Loucy (cell line): ENCODE measurements at regions not wholly inside any gene's neighbourhood (a gene's known extent, or its start where the extent isn't known, plus 50 kb on each side); places are given as distances from the start of the nearest gene placed in this dataset.

Source experiments
- H2AFZ ChIP-seq: fragments of 200-600 bp; sonication (generic); 2 replicates; pipeline ENCODE4 v1.6.0; 2016; ENCODE audit warnings: antibody characterized with exemption, mild to moderate bottlenecking, low read length, moderate library complexity
- H3F3A ChIP-seq: fragments of 200-600 bp; 2 replicates; pipeline ENCODE4 v1.6.0; 2016; ENCODE audit warnings: antibody characterized with exemption, low read depth, mild to moderate bottlenecking
- H3K27me3 ChIP-seq: fragments of 200-600 bp; sonication (generic); 2 replicates; pipeline ENCODE4 v1.6.1; 2014; ENCODE audit warnings: low read length, mild to moderate bottlenecking; ENCODE audit not compliant: insufficient read depth, poor library complexity, severe bottlenecking
- H3K36me3 ChIP-seq: fragments of 200-600 bp; sonication (generic); 2 replicates; pipeline ENCODE4 v1.6.1; 2016; ENCODE audit warnings: low read length; ENCODE audit not compliant: insufficient read depth
- H3K4me1 ChIP-seq: fragments of 200-600 bp; sonication (generic); 2 replicates; pipeline ENCODE4 v1.5.1; 2014; ENCODE audit warnings: low read length, mild to moderate bottlenecking; ENCODE audit not compliant: insufficient read depth, poor library complexity, severe bottlenecking
- H3K4me2 ChIP-seq: fragments of 200-600 bp; sonication (generic); 2 replicates; pipeline ENCODE4 v1.6.0; 2014; ENCODE audit warnings: antibody characterized with exemption, low read length, low read depth, mild to moderate bottlenecking; ENCODE audit not compliant: poor library complexity, severe bottlenecking
- H3K4me3 ChIP-seq: fragments of 200-600 bp; sonication (generic); 2 replicates; pipeline ENCODE4 v1.5.1; 2014; ENCODE audit warnings: low read length, mild to moderate bottlenecking, mixed read lengths; ENCODE audit not compliant: poor library complexity, severe bottlenecking
- H3K79me2 ChIP-seq: fragments of 200-600 bp; sonication (generic); 2 replicates; pipeline ENCODE4 v1.6.1; 2014; ENCODE audit warnings: low read length; ENCODE audit not compliant: insufficient read depth
- H3K9ac ChIP-seq: fragments of 200-600 bp; sonication (generic); 2 replicates; pipeline ENCODE4 v1.6.0; 2014; ENCODE audit warnings: mild to moderate bottlenecking, low read depth, low read length, moderate library complexity; ENCODE audit not compliant: poor library complexity, severe bottlenecking
- H3K9me2 ChIP-seq: fragments of 200-600 bp; sonication (generic); replicated peaks from 2 replicates; pipeline ENCODE4 v1.6.1; 2016; ENCODE audit warnings: low read depth, low read length, mixed read lengths
- H3K9me3 ChIP-seq: fragments of 200-600 bp; sonication (generic); 2 replicates; pipeline ENCODE4 v1.6.1; 2014; ENCODE audit warnings: mild to moderate bottlenecking, antibody characterized with exemption, low read length, low read depth; ENCODE audit not compliant: insufficient read depth
- H4K20me1 ChIP-seq: fragments of 200-600 bp; sonication (generic); 2 replicates; pipeline ENCODE4 v1.6.0; 2014; ENCODE audit warnings: antibody characterized with exemption, low read length, mild to moderate bottlenecking; ENCODE audit not compliant: insufficient read depth, poor library complexity, severe bottlenecking
- EZH2phosphoT487 ChIP-seq: fragments of 200-600 bp; IDR thresholded peaks from 2 replicates; pipeline ENCODE4 v1.6.1; 2018; ENCODE audit warnings: antibody characterized with exemption, mild to moderate bottlenecking, moderate library complexity, borderline replicate concordance
- TF ChIP-seq, protein P1 (sequence below): fragments of 200-600 bp; sonication (generic); conservative IDR thresholded peaks from 2 replicates; pipeline ENCODE4 v1.5.1; 2014; ENCODE audit warnings: mild to moderate bottlenecking, antibody characterized with exemption, low read length

DNA sequence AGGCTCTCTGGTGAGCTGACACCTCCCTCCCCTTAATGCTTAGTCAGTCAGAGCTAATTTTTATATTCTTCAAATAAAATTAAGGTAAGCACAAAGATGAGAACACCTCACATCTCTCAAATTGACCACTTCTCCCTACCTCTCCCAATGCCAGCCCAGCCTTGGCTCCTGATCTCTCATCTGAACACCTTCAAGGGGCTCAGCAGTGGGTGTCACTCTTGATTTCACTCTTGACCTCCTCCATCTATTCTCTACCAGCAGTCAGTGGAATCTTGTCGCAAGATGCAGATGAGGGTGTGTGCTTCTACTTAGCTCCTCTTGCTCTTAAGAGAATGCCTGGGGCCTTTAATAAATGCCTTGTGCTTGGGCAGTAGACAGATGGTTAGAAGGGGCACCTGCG lies 309.0 kb upstream of the IRX3 start:
- no peaks in the 10 kb centered on the region for H3K9me2 ChIP-seq
- TF ChIP-seq EZH2phosphoT487: no peak
- TF ChIP-seq, protein P1, sequence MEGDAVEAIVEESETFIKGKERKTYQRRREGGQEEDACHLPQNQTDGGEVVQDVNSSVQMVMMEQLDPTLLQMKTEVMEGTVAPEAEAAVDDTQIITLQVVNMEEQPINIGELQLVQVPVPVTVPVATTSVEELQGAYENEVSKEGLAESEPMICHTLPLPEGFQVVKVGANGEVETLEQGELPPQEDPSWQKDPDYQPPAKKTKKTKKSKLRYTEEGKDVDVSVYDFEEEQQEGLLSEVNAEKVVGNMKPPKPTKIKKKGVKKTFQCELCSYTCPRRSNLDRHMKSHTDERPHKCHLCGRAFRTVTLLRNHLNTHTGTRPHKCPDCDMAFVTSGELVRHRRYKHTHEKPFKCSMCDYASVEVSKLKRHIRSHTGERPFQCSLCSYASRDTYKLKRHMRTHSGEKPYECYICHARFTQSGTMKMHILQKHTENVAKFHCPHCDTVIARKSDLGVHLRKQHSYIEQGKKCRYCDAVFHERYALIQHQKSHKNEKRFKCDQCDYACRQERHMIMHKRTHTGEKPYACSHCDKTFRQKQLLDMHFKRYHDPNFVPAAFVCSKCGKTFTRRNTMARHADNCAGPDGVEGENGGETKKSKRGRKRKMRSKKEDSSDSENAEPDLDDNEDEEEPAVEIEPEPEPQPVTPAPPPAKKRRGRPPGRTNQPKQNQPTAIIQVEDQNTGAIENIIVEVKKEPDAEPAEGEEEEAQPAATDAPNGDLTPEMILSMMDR: no peak
- H3K27me3 ChIP-seq: no peaks in the 10 kb centered on the region
- no peak overlapping the region for H3K4me2 ChIP-seq
- peaks cover 4% of the 10 kb centered on the region; the same call in 1 of the 2 replicates for H3K9me3 ChIP-seq
- H2AFZ ChIP-seq: no peak overlapping the region
- H3K9ac ChIP-seq: no peak overlapping the region
- no peaks in the 10 kb centered on the region for H3K4me1 ChIP-seq
- no peaks in the 10 kb centered on the region for H4K20me1 ChIP-seq
- no peaks in the 10 kb centered on the region for H3F3A ChIP-seq
- no peaks in the 10 kb centered on the region for H3K79me2 ChIP-seq
- H3K4me3 ChIP-seq: no peak overlapping the region
- H3K36me3 ChIP-seq: no peaks in the 10 kb centered on the region

DNA sequence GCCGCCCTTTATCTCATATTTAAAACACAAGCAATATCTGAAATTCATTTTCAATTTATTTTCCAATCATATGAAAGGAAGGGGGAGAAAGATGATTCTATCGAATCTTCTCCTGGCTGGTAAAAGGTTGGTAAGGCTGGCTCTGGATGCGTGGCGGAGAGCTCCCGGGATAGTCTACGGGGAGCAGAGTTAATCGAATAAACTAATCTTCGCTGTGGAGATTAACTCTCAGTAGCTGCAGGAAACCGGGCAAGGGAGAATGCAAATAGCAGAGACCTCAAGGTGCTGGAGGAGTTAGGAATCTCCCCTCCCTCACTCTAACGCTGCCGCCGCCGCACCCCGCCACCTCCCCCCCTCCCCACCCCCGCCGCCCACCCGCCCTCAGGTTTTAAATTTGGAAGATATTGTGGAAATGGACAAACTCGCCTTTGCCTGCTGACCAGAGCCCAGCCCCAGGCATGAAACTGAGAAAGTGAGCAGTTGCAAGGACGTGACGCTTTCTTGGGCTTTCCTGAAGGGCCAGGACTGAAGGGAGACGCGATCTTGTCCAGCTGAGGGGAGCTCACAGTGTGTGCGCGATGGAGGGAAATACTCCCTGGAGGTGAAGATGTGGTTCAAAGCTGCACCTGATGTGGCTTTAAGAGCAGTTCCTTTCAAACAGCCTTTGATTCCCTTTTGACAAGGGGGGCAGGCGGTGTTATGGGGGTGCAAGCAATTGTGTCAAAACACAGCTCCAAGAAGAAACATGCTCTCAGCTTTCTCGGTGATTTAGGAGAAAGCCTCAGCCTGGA lies 308.2 kb upstream of the IRX3 start:
- Histone ChIP-seq H3F3A (no peaks in the 10 kb centered on the region), H3K9me3 (peaks cover 4% of the 10 kb centered on the region; the same call in 1 of the 2 replicates), H2AFZ (no peak overlapping the region), H4K20me1 (no peaks in the 10 kb centered on the region), H3K9ac (no peak overlapping the region), H3K27me3 (no peaks in the 10 kb centered on the region), H3K36me3 (no peaks in the 10 kb centered on the region), H3K4me3 (no peak overlapping the region), H3K4me1 (no peaks in the 10 kb centered on the region), H3K4me2 (no peak overlapping the region), H3K9me2 (no peaks in the 10 kb centered on the region), H3K79me2 (no peaks in the 10 kb centered on the region)
- no peak for TF ChIP-seq EZH2phosphoT487
- TF ChIP-seq, protein P1: no peak

DNA sequence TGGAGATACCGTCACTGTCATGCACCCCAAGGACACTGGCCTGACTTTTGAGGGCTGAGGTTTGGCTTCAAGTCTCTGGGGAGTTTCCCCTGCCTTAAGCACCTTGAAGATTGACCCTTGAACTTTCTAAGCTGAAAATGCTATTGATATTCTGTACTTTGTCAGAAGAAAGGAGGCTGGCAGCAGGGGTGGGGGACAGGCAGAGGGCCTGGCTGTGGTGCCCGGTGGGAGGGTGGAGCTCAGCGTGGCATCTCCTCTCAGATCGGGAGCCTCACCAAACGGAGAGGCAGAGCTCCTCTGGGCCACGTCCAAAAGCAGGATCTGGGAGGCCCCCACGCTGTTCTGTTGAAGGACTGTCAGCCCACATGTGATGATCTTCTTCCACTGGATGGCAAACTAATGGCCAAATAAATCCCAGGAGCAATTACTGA lies 305.2 kb upstream of the IRX3 start:
- Histone ChIP-seq H3K79me2 (no peaks in the 10 kb centered on the region), H3K4me1 (no peaks in the 10 kb centered on the region), H2AFZ (no peak overlapping the region), H4K20me1 (no peaks in the 10 kb centered on the region), H3K27me3 (no peaks in the 10 kb centered on the region), H3K9me2 (no peaks in the 10 kb centered on the region), H3K4me2 (no peak overlapping the region), H3K4me3 (no peak overlapping the region), H3K9ac (no peak overlapping the region), H3K9me3 (no peaks in the 10 kb centered on the region), H3K36me3 (no peaks in the 10 kb centered on the region), H3F3A (no peaks in the 10 kb centered on the region)
- TF ChIP-seq, protein P1: no peak
- no peak for TF ChIP-seq EZH2phosphoT487
